ENCODE measurements at regions not wholly inside any gene's neighbourhood (a gene's known extent, or its start where the extent isn't known, plus 50 kb on each side); places are given as distances from the start of the nearest gene placed in this dataset.

DNA sequence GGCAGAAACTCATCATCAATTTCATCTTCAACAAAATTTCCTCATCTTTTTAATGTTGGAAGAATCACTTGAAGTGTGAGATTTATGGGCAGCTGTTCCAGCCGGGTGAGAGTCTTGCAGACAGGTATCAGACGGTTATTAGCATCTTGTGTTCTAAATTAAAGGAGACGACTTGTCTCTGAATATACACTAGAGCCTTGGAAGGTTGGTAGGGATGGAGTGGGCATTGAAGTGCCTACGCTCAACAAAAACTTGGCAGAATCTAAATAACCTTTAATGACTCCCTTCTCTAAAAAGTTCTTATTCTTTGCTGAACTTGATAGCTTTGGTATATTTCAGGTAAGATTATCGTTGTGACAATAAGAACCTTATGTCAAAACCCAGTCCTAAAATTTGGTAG is 111.5 kb upstream of the MAGI3 start:
- Histone ChIP-seq H3K14ac (ENCODE audit: low read length) (no peak overlapping the region), H4K8ac (ENCODE audit: low read depth, low read length) (no peak overlapping the region), H3K18ac (ENCODE audit: low read length) (no peak overlapping the region), H3K4ac (ENCODE audit: low read depth, low read length) (no peak overlapping the region), H3K9me3 (ENCODE audit: insufficient read depth, low read depth, low read length) (no peaks in the 10 kb centered on the region), H2BK120ac (ENCODE audit: insufficient read depth, low read length, poor library complexity) (no peak overlapping the region), H2BK5ac (ENCODE audit: low read depth, low read length, poor library complexity) (no peak overlapping the region), H4K91ac (ENCODE audit: low read depth, low read length) (no peak overlapping the region), H3K36me3 (ENCODE audit: control insufficient read depth in 1 of 2, insufficient read depth in 2 of 2, low read length in 2 of 2) (no peaks in the 10 kb centered on the region), H3K4me3 (ENCODE audit: low read depth, low read length) (no peak overlapping the region), H3K79me1 (ENCODE audit: low read length) (no peaks in the 10 kb centered on the region), H4K12ac (ENCODE audit: low read depth, low read length) (no peak overlapping the region), H3K79me2 (ENCODE audit: control insufficient read depth, insufficient read depth, low read length, poor library complexity) (no peaks in the 10 kb centered on the region), H3K4me2 (ENCODE audit: low read length) (no peak overlapping the region), H3K4me1 (ENCODE audit: control insufficient read depth in 1 of 2, insufficient read depth in 2 of 2, low read length in 2 of 2) (peaks cover 0 to 9% of the 10 kb centered on the region in 2 experiments), H2BK12ac (ENCODE audit: low read length) (no peak overlapping the region), H3K27me3 (ENCODE audit: insufficient read depth, low read length) (no peaks in the 10 kb centered on the region), H2AK5ac (ENCODE audit: low read length) (no peak overlapping the region), H3K23ac (ENCODE audit: low read length) (no peak overlapping the region), H3K9ac (ENCODE audit: low read length) (no peak overlapping the region), H2AFZ (ENCODE audit: insufficient read depth, low read length, poor library complexity) (no peak overlapping the region), H3K27ac (ENCODE audit: low read depth, low read length) (no peak overlapping the region)
- no CpG with 5 or more reads among the region's 5 CpGs for WGBS (ENCODE audit: extremely low coverage, insufficient coverage, insufficient read length)
- no peak for DNase-seq

DNA sequence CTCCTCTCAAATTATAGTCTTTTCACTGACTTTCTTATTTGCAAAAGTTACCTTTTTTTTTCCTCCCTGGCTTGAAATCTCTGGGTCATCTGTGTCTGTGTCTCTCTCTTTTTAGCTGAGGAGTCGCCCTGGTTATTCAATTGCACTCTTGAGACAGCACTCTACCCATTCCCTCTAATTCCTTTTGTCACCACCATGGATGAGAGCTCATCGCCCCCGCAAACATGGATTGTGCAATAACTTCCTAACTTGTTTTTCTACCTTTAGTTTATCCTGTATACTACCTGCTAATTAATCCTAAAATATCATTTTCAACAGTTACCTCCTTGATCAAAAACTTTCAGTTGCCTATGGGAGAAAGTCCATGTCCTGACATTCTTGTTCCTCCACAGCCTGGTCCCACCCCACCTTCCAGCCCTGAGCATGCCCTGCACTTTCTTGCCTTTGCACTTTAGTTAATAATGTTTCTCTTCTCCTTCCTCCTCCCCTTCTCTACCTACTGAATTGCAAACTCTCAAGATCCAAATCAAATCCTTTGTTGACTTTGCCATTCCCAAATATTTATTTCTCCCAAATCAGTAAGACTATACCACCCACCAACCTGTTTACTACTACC is 110.4 kb upstream of the MAGI3 start:
- Histone ChIP-seq H4K12ac (ENCODE audit: low read depth, low read length) (no peak overlapping the region), H3K4ac (ENCODE audit: low read depth, low read length) (no peak overlapping the region)

DNA sequence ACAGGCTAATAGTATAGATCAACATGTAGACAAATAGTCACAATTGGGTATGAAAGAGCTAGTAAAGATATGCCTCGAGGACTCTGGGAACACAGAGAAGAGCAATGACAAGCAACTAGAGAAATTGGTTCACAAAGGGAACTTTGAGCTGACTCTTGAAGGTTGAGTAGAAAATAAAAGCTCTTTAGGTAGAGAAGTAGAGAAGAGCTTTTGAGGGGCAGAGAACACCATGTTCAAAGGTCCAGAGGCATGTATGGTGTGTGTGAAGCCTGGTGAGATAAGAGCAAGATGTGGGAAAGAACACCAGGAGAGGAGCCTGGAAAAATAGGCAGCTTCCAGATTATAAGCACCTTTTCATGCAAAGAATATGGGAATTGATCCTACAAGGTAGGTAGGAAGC is 109.7 kb upstream of the MAGI3 start:
- Histone ChIP-seq H3K36me3 (ENCODE audit: control insufficient read depth in 1 of 2, insufficient read depth in 2 of 2, low read length in 2 of 2) (no peaks in the 10 kb centered on the region), H3K79me2 (ENCODE audit: control insufficient read depth, insufficient read depth, low read length, poor library complexity) (no peaks in the 10 kb centered on the region), H2AFZ (ENCODE audit: insufficient read depth, low read length, poor library complexity) (no peak overlapping the region), H2BK5ac (ENCODE audit: low read depth, low read length, poor library complexity) (no peak overlapping the region), H3K9me3 (ENCODE audit: insufficient read depth, low read depth, low read length) (no peaks in the 10 kb centered on the region), H2BK12ac (ENCODE audit: low read length) (no peak overlapping the region), H3K27me3 (ENCODE audit: insufficient read depth, low read length) (no peaks in the 10 kb centered on the region), H2BK120ac (ENCODE audit: insufficient read depth, low read length, poor library complexity) (no peak overlapping the region), H3K27ac (ENCODE audit: low read depth, low read length) (no peak overlapping the region), H4K8ac (ENCODE audit: low read depth, low read length) (no peak overlapping the region), H3K4me1 (ENCODE audit: control insufficient read depth in 1 of 2, insufficient read depth in 2 of 2, low read length in 2 of 2) (peaks cover 0 to 5% of the 10 kb centered on the region in 2 experiments), H3K9ac (ENCODE audit: low read length) (no peak overlapping the region), H3K4me2 (ENCODE audit: low read length) (no peak overlapping the region), H2AK5ac (ENCODE audit: low read length) (no peak overlapping the region), H4K12ac (ENCODE audit: low read depth, low read length) (no peak overlapping the region), H3K79me1 (ENCODE audit: low read length) (no peaks in the 10 kb centered on the region), H4K91ac (ENCODE audit: low read depth, low read length) (no peak overlapping the region), H3K4ac (ENCODE audit: low read depth, low read length) (no peak overlapping the region), H3K14ac (ENCODE audit: low read length) (no peak overlapping the region), H3K23ac (ENCODE audit: low read length) (no peak overlapping the region), H3K4me3 (ENCODE audit: low read depth, low read length) (no peak overlapping the region), H3K18ac (ENCODE audit: low read length) (no peak overlapping the region)
- WGBS (ENCODE audit: extremely low coverage, insufficient coverage, insufficient read length) = no CpG with 5 or more reads among the region's 1 CpG
- no peak for DNase-seq

More for the DNA sequence above, 110.4 kb upstream of the MAGI3 start:
- Histone ChIP-seq H3K36me3 (ENCODE audit: control insufficient read depth in 1 of 2, insufficient read depth in 2 of 2, low read length in 2 of 2) (no peaks in the 10 kb centered on the region), H3K14ac (ENCODE audit: low read length) (no peak overlapping the region), H3K79me2 (ENCODE audit: control insufficient read depth, insufficient read depth, low read length, poor library complexity) (no peaks in the 10 kb centered on the region), H3K27ac (ENCODE audit: low read depth, low read length) (no peak overlapping the region), H3K4me3 (ENCODE audit: low read depth, low read length) (no peak overlapping the region), H4K91ac (ENCODE audit: low read depth, low read length) (no peak overlapping the region), H3K4me1 (ENCODE audit: control insufficient read depth in 1 of 2, insufficient read depth in 2 of 2, low read length in 2 of 2) (peaks cover 0 to 9% of the 10 kb centered on the region in 2 experiments), H3K79me1 (ENCODE audit: low read length) (no peaks in the 10 kb centered on the region), H3K4me2 (ENCODE audit: low read length) (no peak overlapping the region), H3K9ac (ENCODE audit: low read length) (no peak overlapping the region), H3K23ac (ENCODE audit: low read length) (no peak overlapping the region), H4K8ac (ENCODE audit: low read depth, low read length) (no peak overlapping the region), H2AK5ac (ENCODE audit: low read length) (no peak overlapping the region), H2AFZ (ENCODE audit: insufficient read depth, low read length, poor library complexity) (no peak overlapping the region), H3K9me3 (ENCODE audit: insufficient read depth, low read depth, low read length) (no peaks in the 10 kb centered on the region), H2BK12ac (ENCODE audit: low read length) (no peak overlapping the region), H3K27me3 (ENCODE audit: insufficient read depth, low read length) (no peaks in the 10 kb centered on the region), H2BK5ac (ENCODE audit: low read depth, low read length, poor library complexity) (no peak overlapping the region), H3K18ac (ENCODE audit: low read length) (no peak overlapping the region), H2BK120ac (ENCODE audit: insufficient read depth, low read length, poor library complexity) (no peak overlapping the region)
- no CpG with 5 or more reads among the region's 3 CpGs for WGBS (ENCODE audit: extremely low coverage, insufficient coverage, insufficient read length)
- no peak for DNase-seq

DNA sequence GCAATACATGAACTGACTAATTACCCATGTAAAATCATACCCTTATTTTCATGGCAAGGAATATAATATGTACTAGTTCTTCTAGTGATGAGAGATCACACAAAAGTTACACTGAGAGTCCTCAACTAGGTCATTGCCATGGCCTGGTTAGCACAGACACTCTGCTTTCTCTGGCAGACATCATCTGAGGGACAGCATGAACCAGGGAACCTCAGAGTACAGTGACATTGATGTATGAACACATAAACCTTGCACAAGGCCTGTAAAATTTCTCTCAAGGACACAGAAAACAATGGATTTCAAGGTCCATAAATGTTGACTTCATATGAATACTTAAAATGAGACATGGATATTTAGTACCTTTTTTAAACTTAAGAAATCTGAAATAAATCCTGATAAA is 108.8 kb upstream of the MAGI3 start:
- Histone ChIP-seq H3K79me2 (ENCODE audit: control insufficient read depth, insufficient read depth, low read length, poor library complexity) (no peaks in the 10 kb centered on the region), H4K8ac (ENCODE audit: low read depth, low read length) (no peak overlapping the region), H2AFZ (ENCODE audit: insufficient read depth, low read length, poor library complexity) (no peak overlapping the region), H4K91ac (ENCODE audit: low read depth, low read length) (no peak overlapping the region), H3K9ac (ENCODE audit: low read length) (no peak overlapping the region), H3K18ac (ENCODE audit: low read length) (no peak overlapping the region), H3K23ac (ENCODE audit: low read length) (no peak overlapping the region), H3K27me3 (ENCODE audit: insufficient read depth, low read length) (no peaks in the 10 kb centered on the region), H3K27ac (ENCODE audit: low read depth, low read length) (no peak overlapping the region), H2BK5ac (ENCODE audit: low read depth, low read length, poor library complexity) (no peak overlapping the region), H3K79me1 (ENCODE audit: low read length) (no peaks in the 10 kb centered on the region), H3K4ac (ENCODE audit: low read depth, low read length) (no peak overlapping the region), H2BK12ac (ENCODE audit: low read length) (no peak overlapping the region), H3K14ac (ENCODE audit: low read length) (no peak overlapping the region), H4K12ac (ENCODE audit: low read depth, low read length) (no peak overlapping the region), H2BK120ac (ENCODE audit: insufficient read depth, low read length, poor library complexity) (no peak overlapping the region), H3K4me3 (ENCODE audit: low read depth, low read length) (no peak overlapping the region), H3K36me3 (ENCODE audit: control insufficient read depth in 1 of 2, insufficient read depth in 2 of 2, low read length in 2 of 2) (no peaks in the 10 kb centered on the region), H3K4me2 (ENCODE audit: low read length) (no peak overlapping the region), H2AK5ac (ENCODE audit: low read length) (no peak overlapping the region), H3K9me3 (ENCODE audit: insufficient read depth, low read depth, low read length) (no peaks in the 10 kb centered on the region), H3K4me1 (ENCODE audit: control insufficient read depth in 1 of 2, insufficient read depth in 2 of 2, low read length in 2 of 2) (peaks cover 0 to under 1% of the 10 kb centered on the region in 2 experiments)
- DNase-seq = no peak

Data from trophoblast cell (in vitro differentiated cells and primary cell).